ENCODE measurements at regions not wholly inside any gene's neighbourhood (a gene's known extent, or its start where the extent isn't known, plus 50 kb on each side); places are given as distances from the start of the nearest gene placed in this dataset.
A peak's percentile ranks its signal among the peaks of the same experiment; 100 is the strongest.

GRCh38 chr14:71411738-71412137 lies 504.5 kb downstream of the PCNX1 start:
- no peaks in the 10 kb centered on the region for H3K9me2 ChIP-seq (replicated peaks; ENCODE audit: low read depth, low read length)
- H3K4me3 ChIP-seq (ENCODE audit: low read length, poor library complexity, severe bottlenecking) = no peak overlapping the region
- H3K4me1 ChIP-seq (ENCODE audit: insufficient read depth, low read length, poor library complexity, severe bottlenecking) = peaks cover 81% of the 10 kb centered on the region
- H3K79me2 ChIP-seq (ENCODE audit: insufficient read depth, low read length) = peaks cover 98% of the 10 kb centered on the region
- H3K4me2 ChIP-seq (ENCODE audit: low read depth, low read length, poor library complexity, severe bottlenecking) = peak overlapping the region; percentile 49
- no peak overlapping the region for H2AFZ ChIP-seq (ENCODE audit: low read length)
- H3F3A ChIP-seq (ENCODE audit: low read depth) = peaks cover 6% of the 10 kb centered on the region; the same call in 1 of the 2 replicates
- 0 out of 2 replicates have a peak, but pooled peaks cover 3% of the 10 kb centered on the region for H3K36me3 ChIP-seq (ENCODE audit: insufficient read depth, low read length)
- H4K20me1 ChIP-seq (ENCODE audit: insufficient read depth, low read length, poor library complexity, severe bottlenecking) = no peaks in the 10 kb centered on the region
- H3K27me3 ChIP-seq (ENCODE audit: insufficient read depth, low read length, poor library complexity, severe bottlenecking) = no peaks in the 10 kb centered on the region
- no peaks in the 10 kb centered on the region for H3K9me3 ChIP-seq (ENCODE audit: insufficient read depth, low read depth, low read length)
- TF ChIP-seq CTCF (conservative IDR thresholded peaks at IDR 0.05; ENCODE audit: low read length) = no peak
- TF ChIP-seq EZH2phosphoT487 (IDR thresholded peaks at IDR 0.05; ENCODE audit: borderline replicate concordance) = no peak
- peak overlapping the region; percentile 63 for H3K9ac ChIP-seq (ENCODE audit: low read depth, low read length, poor library complexity, severe bottlenecking)

GRCh38 chr14:71414631-71415403 lies 507.6 kb downstream of the PCNX1 start:
- H3K4me1 ChIP-seq (ENCODE audit: insufficient read depth, low read length, poor library complexity, severe bottlenecking) = peaks cover 84% of the 10 kb centered on the region
- TF ChIP-seq EZH2phosphoT487 (IDR thresholded peaks at IDR 0.05; ENCODE audit: borderline replicate concordance) (no peak), CTCF (conservative IDR thresholded peaks at IDR 0.05; ENCODE audit: low read length) (no peak)
- no peaks in the 10 kb centered on the region for H3K9me3 ChIP-seq (ENCODE audit: insufficient read depth, low read depth, low read length)
- H3K27me3 ChIP-seq (ENCODE audit: insufficient read depth, low read length, poor library complexity, severe bottlenecking) = no peaks in the 10 kb centered on the region
- no peak overlapping the region for H3K4me3 ChIP-seq (ENCODE audit: low read length, poor library complexity, severe bottlenecking)
- peak overlapping the region; percentile 31 for H3K9ac ChIP-seq (ENCODE audit: low read depth, low read length, poor library complexity, severe bottlenecking)
- no peaks in the 10 kb centered on the region for H3K9me2 ChIP-seq (replicated peaks; ENCODE audit: low read depth, low read length)
- H2AFZ ChIP-seq (ENCODE audit: low read length) = no peak overlapping the region
- H3K4me2 ChIP-seq (ENCODE audit: low read depth, low read length, poor library complexity, severe bottlenecking) = no peak overlapping the region
- peaks cover 71% of the 10 kb centered on the region for H3K79me2 ChIP-seq (ENCODE audit: insufficient read depth, low read length)
- peaks cover 24% of the 10 kb centered on the region; the same call in 1 of the 2 replicates for H3F3A ChIP-seq (ENCODE audit: low read depth)
- H3K36me3 ChIP-seq (ENCODE audit: insufficient read depth, low read length) = 0 out of 2 replicates have a peak, but pooled peaks cover 3% of the 10 kb centered on the region
- no peaks in the 10 kb centered on the region for H4K20me1 ChIP-seq (ENCODE audit: insufficient read depth, low read length, poor library complexity, severe bottlenecking)

GRCh38 chr14:71415404-71415690 lies 508.1 kb downstream of the PCNX1 start:
- H4K20me1 ChIP-seq (ENCODE audit: insufficient read depth, low read length, poor library complexity, severe bottlenecking) = no peaks in the 10 kb centered on the region
- TF ChIP-seq EZH2phosphoT487 (IDR thresholded peaks at IDR 0.05; ENCODE audit: borderline replicate concordance) (no peak), CTCF (conservative IDR thresholded peaks at IDR 0.05; ENCODE audit: low read length) (no peak)
- H3K4me2 ChIP-seq (ENCODE audit: low read depth, low read length, poor library complexity, severe bottlenecking) = no peak overlapping the region

More at GRCh38 chr14:71415404-71415690, 508.1 kb downstream of the PCNX1 start:
- Histone ChIP-seq H3K27me3 (ENCODE audit: insufficient read depth, low read length, poor library complexity, severe bottlenecking) (no peaks in the 10 kb centered on the region), H2AFZ (ENCODE audit: low read length) (no peak overlapping the region), H3K9me3 (ENCODE audit: insufficient read depth, low read depth, low read length) (no peaks in the 10 kb centered on the region), H3K9me2 (replicated peaks; ENCODE audit: low read depth, low read length) (no peaks in the 10 kb centered on the region), H3K36me3 (ENCODE audit: insufficient read depth, low read length) (0 out of 2 replicates have a peak, but pooled peaks cover 3% of the 10 kb centered on the region), H3F3A (ENCODE audit: low read depth) (peaks cover 28% of the 10 kb centered on the region; the same call in 1 of the 2 replicates), H3K79me2 (ENCODE audit: insufficient read depth, low read length) (peaks cover 65% of the 10 kb centered on the region), H3K4me3 (ENCODE audit: low read length, poor library complexity, severe bottlenecking) (no peak overlapping the region), H3K4me1 (ENCODE audit: insufficient read depth, low read length, poor library complexity, severe bottlenecking) (peaks cover 84% of the 10 kb centered on the region), H3K9ac (ENCODE audit: low read depth, low read length, poor library complexity, severe bottlenecking) (peak overlapping the region; percentile 31)

All from Loucy (cell line).